ENCODE measurements at regions not wholly inside any gene's neighbourhood (a gene's known extent, or its start where the extent isn't known, plus 50 kb on each side); places are given as distances from the start of the nearest gene placed in this dataset.

- H3K9ac ChIP-seq (ENCODE audit: low read length) = no peak overlapping the region
- Mint-ChIP-seq H3K27ac (no peak overlapping the region), H3K4me1 (no peaks in the 10 kb centered on the region), H3K27me3 (no peaks in the 10 kb centered on the region), H3K9me3 (ENCODE audit: insufficient read depth) (peaks cover 4% of the 10 kb centered on the region), H3K4me3 (no peak overlapping the region)
- H3K9me3 ChIP-seq (ENCODE audit: control extremely low read depth in 1 of 3, control insufficient read depth in 2 of 3, insufficient read depth in 1 of 3, low read length in 2 of 3) = no peaks in the 10 kb centered on the region
- H3K4me3 ChIP-seq (ENCODE audit: control extremely low read depth in 1 of 5, extremely low read depth in 1 of 5, insufficient read depth in 1 of 5, low read depth in 2 of 5, low read length in 4 of 5) = no peak overlapping the region
- ATAC-seq (ENCODE audit: low read depth) = no peak
- no peak overlapping the region for H3K27ac ChIP-seq (ENCODE audit: low read length in 2 of 2)
- no peaks in the 10 kb centered on the region for H4K20me1 ChIP-seq (ENCODE audit: control insufficient read depth, insufficient read depth, low read length, poor library complexity, severe bottlenecking)
- H3K4me1 ChIP-seq (ENCODE audit: control insufficient read depth in 2 of 2, insufficient read depth in 2 of 2, low read length in 2 of 2) = no peaks in the 10 kb centered on the region
- no peaks in the 10 kb centered on the region for H3K79me2 ChIP-seq (ENCODE audit: control insufficient read depth, insufficient read depth, low read length)
- TF ChIP-seq EZH2 (IDR thresholded peaks at IDR 0.05; ENCODE audit: borderline replicate concordance, insufficient read depth, low read depth, low read length, poor library complexity, severe bottlenecking) = no peak
- TF ChIP-seq CTCF (IDR thresholded peaks at IDR 0.05) = no peak
- no peak overlapping the region for H2AFZ ChIP-seq (ENCODE audit: insufficient read depth, low read depth, low read length, poor library complexity, severe bottlenecking)
- ChIA-PET CTCF (no interaction called here), POLR2A (no interaction called here)
- no peak overlapping the region for H3K4me2 ChIP-seq (replicated peaks; ENCODE audit: low read depth, low read length, poor library complexity, severe bottlenecking)
- no peaks in the 10 kb centered on the region for H3K36me3 ChIP-seq (replicated peaks in 1 of 2; ENCODE audit: control extremely low read depth in 1 of 2, control insufficient read depth in 1 of 2, extremely low read depth in 1 of 2, insufficient read depth in 2 of 2, low read length in 1 of 2)
- 98% methylated on average over 3 of the region's 3 CpGs for WGBS (ENCODE audit: insufficient coverage)
- intact Hi-C loops (cut with micrococcal nuclease) = no loop called here
- no peak for DNase-seq
- no peaks in the 10 kb centered on the region for H3K27me3 ChIP-seq (replicated peaks in 1 of 4; ENCODE audit: control extremely low read depth in 1 of 4, control insufficient read depth in 3 of 4, insufficient read depth in 4 of 4, low read length in 3 of 4)
Measured at GRCh38 chr13:34350671-34351070, 532.7 kb downstream of the RFC3 start.

- DNase-seq = no peak
- intact Hi-C loops (cut with micrococcal nuclease) = no loop called here
- CTCF ChIA-PET = no interaction called here
- WGBS (ENCODE audit: insufficient coverage) = 95% methylated on average over 3 of the region's 3 CpGs
- TF ChIP-seq EZH2 (IDR thresholded peaks at IDR 0.05; ENCODE audit: borderline replicate concordance, insufficient read depth, low read depth, low read length, poor library complexity, severe bottlenecking) = no peak
- TF ChIP-seq CTCF (IDR thresholded peaks at IDR 0.05) = no peak
- Histone ChIP-seq H4K20me1 (ENCODE audit: control insufficient read depth, insufficient read depth, low read length, poor library complexity, severe bottlenecking) (no peaks in the 10 kb centered on the region), H3K9ac (ENCODE audit: low read length) (no peak overlapping the region), H3K4me1 (ENCODE audit: control insufficient read depth in 2 of 2, insufficient read depth in 2 of 2, low read length in 2 of 2) (no peaks in the 10 kb centered on the region), H3K4me3 (ENCODE audit: control extremely low read depth in 1 of 5, extremely low read depth in 1 of 5, insufficient read depth in 1 of 5, low read depth in 2 of 5, low read length in 4 of 5) (no peak overlapping the region), H3K27ac (ENCODE audit: low read length in 2 of 2) (no peak overlapping the region), H3K27me3 (replicated peaks in 1 of 4; ENCODE audit: control extremely low read depth in 1 of 4, control insufficient read depth in 3 of 4, insufficient read depth in 4 of 4, low read length in 3 of 4) (no peaks in the 10 kb centered on the region), H3K36me3 (replicated peaks in 1 of 2; ENCODE audit: control extremely low read depth in 1 of 2, control insufficient read depth in 1 of 2, extremely low read depth in 1 of 2, insufficient read depth in 2 of 2, low read length in 1 of 2) (no peaks in the 10 kb centered on the region), H3K79me2 (ENCODE audit: control insufficient read depth, insufficient read depth, low read length) (no peaks in the 10 kb centered on the region), H2AFZ (ENCODE audit: insufficient read depth, low read depth, low read length, poor library complexity, severe bottlenecking) (no peak overlapping the region), H3K9me3 (ENCODE audit: control extremely low read depth in 1 of 3, control insufficient read depth in 2 of 3, insufficient read depth in 1 of 3, low read length in 2 of 3) (no peaks in the 10 kb centered on the region), H3K4me2 (replicated peaks; ENCODE audit: low read depth, low read length, poor library complexity, severe bottlenecking) (no peak overlapping the region)
- H3K9me3 Mint-ChIP-seq (ENCODE audit: insufficient read depth) = peaks cover 4% of the 10 kb centered on the region
- H3K27ac Mint-ChIP-seq = no peak overlapping the region
- no peak for ATAC-seq (ENCODE audit: low read depth)
- no peak overlapping the region for H3K4me3 Mint-ChIP-seq
- POLR2A ChIA-PET = no interaction called here
- no peaks in the 10 kb centered on the region for H3K4me1 Mint-ChIP-seq
- H3K27me3 Mint-ChIP-seq = no peaks in the 10 kb centered on the region
Measured at GRCh38 chr13:34351134-34351533, 533.2 kb downstream of the RFC3 start.
